ENCODE measurements at regions not wholly inside any gene's neighbourhood (a gene's known extent, or its start where the extent isn't known, plus 50 kb on each side); places are given as distances from the start of the nearest gene placed in this dataset.

- TF ChIP-seq CBX3 (IDR thresholded peaks at IDR 0.05; ENCODE audit: low read depth) = no peak
- no peak for TF ChIP-seq POLR2A (IDR thresholded peaks at IDR 0.05; ENCODE audit: borderline replicate concordance, extremely low read depth, insufficient read depth, insufficient read length)
Observed at GRCh38 chr9:82273121-82273520, 284.5 kb downstream of the SPATA31D1 start.
